Ishikawa (cell line): ENCODE measurements at regions not wholly inside any gene's neighbourhood (a gene's known extent, or its start where the extent isn't known, plus 50 kb on each side); places are given as distances from the start of the nearest gene placed in this dataset.

ENCODE experiments used
- CEBPB ChIP-seq: IDR thresholded peaks from 2 replicates; pipeline ENCODE4 v1.6.1; 2012
- TF ChIP-seq, protein P1 (sequence below): IDR thresholded peaks from 2 replicates; pipeline ENCODE4 v1.6.1; 2012; ENCODE audit warnings: low read depth, mild to moderate bottlenecking

DNA sequence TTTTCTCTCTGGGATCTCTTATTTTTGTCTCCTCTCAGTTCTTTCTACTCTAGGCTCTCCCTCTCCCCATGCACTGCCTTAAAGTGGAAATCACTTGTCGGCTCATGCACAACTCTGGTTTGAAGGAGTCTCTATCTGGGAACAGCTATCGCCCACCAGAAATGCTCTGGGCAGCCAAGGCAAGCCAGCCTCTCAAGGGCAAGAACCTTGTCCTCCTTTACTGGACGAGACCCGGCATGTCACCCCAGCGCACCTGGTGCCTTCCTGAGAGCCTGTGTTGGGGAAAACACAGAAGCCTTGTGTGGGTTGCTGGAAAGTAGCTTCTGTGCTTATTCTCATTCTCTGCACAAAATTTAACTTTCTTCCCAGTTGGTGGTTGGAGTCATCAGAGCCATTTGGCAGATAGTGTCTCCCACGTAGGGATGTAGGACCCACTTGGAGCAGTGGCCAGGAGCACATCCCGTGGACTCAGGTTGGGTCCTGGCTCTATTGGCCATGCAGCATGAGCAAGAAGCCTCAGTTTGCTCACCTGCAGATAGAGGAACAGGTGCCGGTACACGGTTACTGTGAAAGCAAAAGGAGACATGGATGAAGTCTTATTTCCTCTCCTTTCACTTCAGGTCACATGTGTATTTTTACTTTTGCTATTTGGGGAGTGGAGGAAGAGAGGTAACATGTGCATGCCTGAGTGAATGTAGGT is 165.3 kb downstream of the IRX2 start:
- TF ChIP-seq, protein P1, sequence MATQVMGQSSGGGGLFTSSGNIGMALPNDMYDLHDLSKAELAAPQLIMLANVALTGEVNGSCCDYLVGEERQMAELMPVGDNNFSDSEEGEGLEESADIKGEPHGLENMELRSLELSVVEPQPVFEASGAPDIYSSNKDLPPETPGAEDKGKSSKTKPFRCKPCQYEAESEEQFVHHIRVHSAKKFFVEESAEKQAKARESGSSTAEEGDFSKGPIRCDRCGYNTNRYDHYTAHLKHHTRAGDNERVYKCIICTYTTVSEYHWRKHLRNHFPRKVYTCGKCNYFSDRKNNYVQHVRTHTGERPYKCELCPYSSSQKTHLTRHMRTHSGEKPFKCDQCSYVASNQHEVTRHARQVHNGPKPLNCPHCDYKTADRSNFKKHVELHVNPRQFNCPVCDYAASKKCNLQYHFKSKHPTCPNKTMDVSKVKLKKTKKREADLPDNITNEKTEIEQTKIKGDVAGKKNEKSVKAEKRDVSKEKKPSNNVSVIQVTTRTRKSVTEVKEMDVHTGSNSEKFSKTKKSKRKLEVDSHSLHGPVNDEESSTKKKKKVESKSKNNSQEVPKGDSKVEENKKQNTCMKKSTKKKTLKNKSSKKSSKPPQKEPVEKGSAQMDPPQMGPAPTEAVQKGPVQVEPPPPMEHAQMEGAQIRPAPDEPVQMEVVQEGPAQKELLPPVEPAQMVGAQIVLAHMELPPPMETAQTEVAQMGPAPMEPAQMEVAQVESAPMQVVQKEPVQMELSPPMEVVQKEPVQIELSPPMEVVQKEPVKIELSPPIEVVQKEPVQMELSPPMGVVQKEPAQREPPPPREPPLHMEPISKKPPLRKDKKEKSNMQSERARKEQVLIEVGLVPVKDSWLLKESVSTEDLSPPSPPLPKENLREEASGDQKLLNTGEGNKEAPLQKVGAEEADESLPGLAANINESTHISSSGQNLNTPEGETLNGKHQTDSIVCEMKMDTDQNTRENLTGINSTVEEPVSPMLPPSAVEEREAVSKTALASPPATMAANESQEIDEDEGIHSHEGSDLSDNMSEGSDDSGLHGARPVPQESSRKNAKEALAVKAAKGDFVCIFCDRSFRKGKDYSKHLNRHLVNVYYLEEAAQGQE = no peak
- TF ChIP-seq CEBPB = no peak
